Large intestine (tissue), 3 donors: ENCODE measurements at regions not wholly inside any gene's neighbourhood (a gene's known extent, or its start where the extent isn't known, plus 50 kb on each side); places are given as distances from the start of the nearest gene placed in this dataset.
"Not testable (repeated sequence)": the region's sequence is repeated elsewhere in the genome, so short reads cannot be mapped to it uniquely, and the experiment has no call there.

ENCODE experiments used
- DNase-seq, 2 donors: peaks; one replicate each; pipeline versions ENCODE4 v3.0.0 to v3.0.0-alpha.2; 2013
- H3K27ac ChIP-seq: one replicate; pipeline ENCODE4 v1.5.1; 2013; ENCODE audit warnings: low read length
- H3K27me3 ChIP-seq: 2 replicates; pipeline ENCODE4 v1.6.1; 2013; ENCODE audit warnings: low read length; ENCODE audit not compliant: control insufficient read depth, insufficient read depth
- H3K36me3 ChIP-seq: 2 replicates; pipeline ENCODE4 v1.6.1; 2013; ENCODE audit warnings: low read length; ENCODE audit not compliant: control insufficient read depth, insufficient read depth
- H3K4me1 ChIP-seq: one replicate; pipeline ENCODE4 v1.6.1; 2013; ENCODE audit warnings: low read length; ENCODE audit not compliant: control insufficient read depth, insufficient read depth
- H3K4me3 ChIP-seq: one replicate; pipeline ENCODE4 v1.5.1; 2013; ENCODE audit warnings: low read length
- H3K9me3 ChIP-seq: one replicate; pipeline ENCODE4 v1.6.1; 2013; ENCODE audit warnings: mild to moderate bottlenecking, low read depth, low read length, moderate library complexity; ENCODE audit not compliant: control insufficient read depth
- WGBS: methylation state at CpG from one replicate; pipeline ENCODE4 v1.1.5; 2013; ENCODE audit warnings: low lambda C conversion rate; ENCODE audit not compliant: insufficient coverage; 5-methylcytosine and 5-hydroxymethylcytosine counted together

DNA sequence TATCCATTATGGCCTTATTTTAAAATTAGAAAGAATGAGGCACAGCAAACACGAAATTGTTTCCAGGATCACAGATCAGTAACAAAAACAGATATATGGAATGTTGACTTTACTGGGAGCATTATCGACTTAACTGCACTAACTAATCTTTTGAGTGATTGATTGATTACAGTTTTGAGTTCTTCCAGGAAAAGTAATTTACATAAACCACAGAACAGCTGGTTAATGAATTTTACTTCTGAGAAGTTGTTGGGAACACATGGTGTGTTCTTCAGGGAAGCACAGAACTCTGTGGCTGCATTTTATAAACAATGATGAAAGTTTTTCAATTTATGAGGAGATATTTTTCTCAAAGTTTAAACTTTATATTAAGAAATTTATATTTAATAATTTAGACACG lies 802.4 kb upstream of the ACO1 start:
- no peaks in the 10 kb centered on the region for H3K36me3 ChIP-seq
- H3K4me3 ChIP-seq = no peak overlapping the region
- 64% methylated on average over 1 of the region's 3 CpGs for WGBS
- no peak for DNase-seq
- no peak overlapping the region for H3K27ac ChIP-seq
- H3K4me1 ChIP-seq = no peaks in the 10 kb centered on the region
- no peaks in the 10 kb centered on the region for H3K27me3 ChIP-seq
- no peaks in the 10 kb centered on the region for H3K9me3 ChIP-seq

DNA sequence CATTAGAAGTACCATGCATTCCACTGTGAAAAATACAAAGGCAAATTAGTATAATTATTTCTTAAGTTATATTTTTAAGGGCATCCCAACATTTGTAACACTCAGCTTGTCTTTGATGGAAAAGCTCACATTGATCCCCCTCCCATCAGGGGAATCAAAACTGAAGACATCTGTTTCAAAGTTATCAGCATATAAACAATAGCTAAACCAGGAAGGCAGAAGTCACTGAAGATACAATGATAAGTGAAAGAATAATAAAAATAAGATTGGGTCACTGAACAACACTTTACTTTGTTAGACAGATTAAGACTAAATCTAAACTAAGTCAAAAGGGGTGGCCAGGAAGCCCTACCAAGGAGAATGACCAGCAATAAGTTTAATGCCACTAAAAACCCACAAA lies 801.9 kb upstream of the ACO1 start:
- no peak overlapping the region for H3K27ac ChIP-seq
- no peaks in the 10 kb centered on the region for H3K4me1 ChIP-seq
- no peak overlapping the region for H3K4me3 ChIP-seq
- no peaks in the 10 kb centered on the region for H3K36me3 ChIP-seq
- no peaks in the 10 kb centered on the region for H3K9me3 ChIP-seq
- no peak for DNase-seq
- no peaks in the 10 kb centered on the region for H3K27me3 ChIP-seq

- no peaks in the 10 kb centered on the region for H3K36me3 ChIP-seq
- no peaks in the 10 kb centered on the region for H3K27me3 ChIP-seq
- DNase-seq = no peak
- H3K4me3 ChIP-seq = no peak overlapping the region
- no peak overlapping the region for H3K27ac ChIP-seq
- no peaks in the 10 kb centered on the region for H3K9me3 ChIP-seq
- no peaks in the 10 kb centered on the region for H3K4me1 ChIP-seq
Observed at GRCh38 chr9:31585158-31585557, 799.3 kb upstream of the ACO1 start.

DNA sequence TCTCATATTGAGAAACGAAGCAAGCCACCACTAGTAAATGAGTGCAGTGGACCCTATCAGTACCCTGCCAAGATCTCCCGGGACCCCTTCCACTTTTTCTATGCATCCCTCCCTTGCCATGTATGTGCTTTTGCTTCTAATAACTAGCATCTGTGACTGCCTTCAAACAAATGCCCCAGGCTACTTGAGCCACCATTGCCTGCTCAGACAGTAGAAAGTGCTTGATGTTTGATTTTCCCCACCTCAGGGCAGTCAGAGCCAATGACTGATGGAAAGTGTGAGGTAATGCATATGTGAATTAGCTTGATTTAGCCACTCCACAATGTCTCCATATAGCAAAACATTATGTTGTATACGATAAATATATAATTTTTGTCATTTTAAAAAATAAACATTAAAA lies 797.3 kb upstream of the ACO1 start:
- DNase-seq = no peak
- no peaks in the 10 kb centered on the region for H3K9me3 ChIP-seq
- no peak overlapping the region for H3K4me3 ChIP-seq
- no CpG with 5 or more reads among the region's 3 CpGs for WGBS
- H3K4me1 ChIP-seq = no peaks in the 10 kb centered on the region
- no peaks in the 10 kb centered on the region for H3K27me3 ChIP-seq
- H3K27ac ChIP-seq = no peak overlapping the region
- no peaks in the 10 kb centered on the region for H3K36me3 ChIP-seq

- Histone ChIP-seq H3K4me3 (no peak overlapping the region), H3K27ac (no peak overlapping the region), H3K36me3 (no peaks in the 10 kb centered on the region), H3K27me3 (no peaks in the 10 kb centered on the region), H3K9me3 (no peaks in the 10 kb centered on the region), H3K4me1 (no peaks in the 10 kb centered on the region)
- no peak for DNase-seq
- no CpG with 5 or more reads among the region's 4 CpGs for WGBS
Observed at GRCh38 chr9:31588006-31588405, 796.4 kb upstream of the ACO1 start.

- H3K9me3 ChIP-seq = no peaks in the 10 kb centered on the region
- H3K4me1 ChIP-seq = no peaks in the 10 kb centered on the region
- H3K36me3 ChIP-seq = no peaks in the 10 kb centered on the region
- no peaks in the 10 kb centered on the region for H3K27me3 ChIP-seq
- no peak overlapping the region for H3K4me3 ChIP-seq
- no peak for DNase-seq
- no peak overlapping the region for H3K27ac ChIP-seq
Observed at GRCh38 chr9:31588756-31589155, 795.7 kb upstream of the ACO1 start.

DNA sequence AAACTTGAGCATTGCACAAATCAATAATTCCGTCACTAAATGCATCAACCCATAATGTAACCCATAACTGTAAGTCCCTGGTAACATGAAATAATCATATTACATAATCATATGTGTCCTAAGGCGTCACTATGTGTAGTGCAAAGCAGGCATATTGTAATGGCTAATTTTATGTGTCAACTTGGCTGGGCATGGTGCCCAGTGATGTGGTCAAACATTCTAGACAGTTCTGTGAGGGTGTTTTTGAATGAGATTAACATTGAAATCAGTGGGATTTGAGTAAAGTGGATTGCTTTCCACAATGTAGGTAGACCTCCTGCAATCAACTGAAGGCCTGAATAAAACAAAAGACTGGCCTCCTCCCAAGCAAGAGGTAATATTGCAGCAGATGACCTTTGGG lies 794.4 kb upstream of the ACO1 start:
- 80% methylated on average over 1 of the region's 2 CpGs for WGBS
- no peak overlapping the region for H3K4me3 ChIP-seq
- no peaks in the 10 kb centered on the region for H3K27me3 ChIP-seq
- no peaks in the 10 kb centered on the region for H3K36me3 ChIP-seq
- H3K4me1 ChIP-seq = no peaks in the 10 kb centered on the region
- no peak for DNase-seq
- no peaks in the 10 kb centered on the region for H3K9me3 ChIP-seq
- H3K27ac ChIP-seq = no peak overlapping the region

- WGBS = no CpG with 5 or more reads among the region's 5 CpGs
- H3K27me3 ChIP-seq, H3K4me1 ChIP-seq, H3K4me3 ChIP-seq, H3K27ac ChIP-seq, DNase-seq, H3K36me3 ChIP-seq, H3K9me3 ChIP-seq: not testable (repeated sequence)
Observed at GRCh38 chr9:31597086-31597485, 787.4 kb upstream of the ACO1 start.

DNA sequence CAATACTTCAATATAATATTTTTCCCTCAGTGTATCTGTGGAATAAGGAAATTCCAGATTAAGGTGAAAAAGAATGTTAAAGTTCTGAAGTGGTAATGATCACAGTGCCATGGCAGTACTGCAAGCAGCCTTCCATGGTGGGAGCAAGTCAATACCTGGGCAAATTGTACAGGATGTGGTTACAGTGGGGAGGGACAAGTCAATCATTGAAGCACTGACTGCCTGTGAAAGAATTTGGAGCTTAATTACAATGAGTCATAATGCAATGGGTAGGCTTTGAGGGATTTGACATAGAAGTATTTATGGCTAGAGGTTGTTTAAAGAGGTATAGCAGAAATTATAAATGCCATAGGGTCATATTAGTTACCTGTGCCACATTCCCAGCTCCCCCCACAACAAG lies 786.5 kb upstream of the ACO1 start:
- DNase-seq = no peak
- Histone ChIP-seq H3K27ac (no peak overlapping the region), H3K36me3 (no peaks in the 10 kb centered on the region), H3K27me3 (no peaks in the 10 kb centered on the region), H3K9me3 (no peaks in the 10 kb centered on the region), H3K4me3 (no peak overlapping the region), H3K4me1 (no peaks in the 10 kb centered on the region)

DNA sequence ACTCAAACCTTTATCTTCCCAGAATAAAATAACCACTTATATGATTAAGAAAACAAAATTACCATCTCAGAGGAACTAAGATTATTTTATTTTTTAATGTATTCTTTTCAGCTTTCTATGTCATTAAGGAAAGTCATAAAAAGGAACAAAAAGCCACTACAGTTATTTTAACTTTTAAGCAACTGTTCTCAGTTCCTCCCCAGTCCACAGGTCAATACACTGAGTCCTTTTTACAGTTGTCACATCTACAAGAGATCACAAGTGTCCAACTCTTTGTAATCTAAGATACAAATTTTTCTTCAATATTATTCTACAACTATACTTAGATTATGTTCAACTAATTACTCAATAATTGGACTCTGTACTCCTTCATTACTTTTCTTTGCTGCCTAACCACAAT lies 782.8 kb upstream of the ACO1 start:
- no peaks in the 10 kb centered on the region for H3K36me3 ChIP-seq
- no peaks in the 10 kb centered on the region for H3K27me3 ChIP-seq
- H3K9me3 ChIP-seq = no peaks in the 10 kb centered on the region
- DNase-seq = no peak
- H3K4me3 ChIP-seq = no peak overlapping the region
- no peak overlapping the region for H3K27ac ChIP-seq
- no peaks in the 10 kb centered on the region for H3K4me1 ChIP-seq

GRCh38 chr9:31604531-31604930 lies 779.9 kb upstream of the ACO1 start:
- Histone ChIP-seq H3K4me1 (no peaks in the 10 kb centered on the region), H3K27me3 (no peaks in the 10 kb centered on the region), H3K27ac (no peak overlapping the region), H3K36me3 (no peaks in the 10 kb centered on the region), H3K4me3 (no peak overlapping the region), H3K9me3 (no peaks in the 10 kb centered on the region)
- WGBS = 88% methylated on average over 1 of the region's 1 CpG
- DNase-seq = no peak

- Histone ChIP-seq H3K9me3 (no peaks in the 10 kb centered on the region), H3K4me1 (no peaks in the 10 kb centered on the region), H3K27ac (no peak overlapping the region), H3K4me3 (no peak overlapping the region), H3K36me3 (no peaks in the 10 kb centered on the region), H3K27me3 (no peaks in the 10 kb centered on the region)
- 100% methylated on average over 2 of the region's 2 CpGs for WGBS
- DNase-seq = no peak
Observed at GRCh38 chr9:31605164-31605563, 779.3 kb upstream of the ACO1 start.
